ENCODE measurements at regions not wholly inside any gene's neighbourhood (a gene's known extent, or its start where the extent isn't known, plus 50 kb on each side); places are given as distances from the start of the nearest gene placed in this dataset.

DNA sequence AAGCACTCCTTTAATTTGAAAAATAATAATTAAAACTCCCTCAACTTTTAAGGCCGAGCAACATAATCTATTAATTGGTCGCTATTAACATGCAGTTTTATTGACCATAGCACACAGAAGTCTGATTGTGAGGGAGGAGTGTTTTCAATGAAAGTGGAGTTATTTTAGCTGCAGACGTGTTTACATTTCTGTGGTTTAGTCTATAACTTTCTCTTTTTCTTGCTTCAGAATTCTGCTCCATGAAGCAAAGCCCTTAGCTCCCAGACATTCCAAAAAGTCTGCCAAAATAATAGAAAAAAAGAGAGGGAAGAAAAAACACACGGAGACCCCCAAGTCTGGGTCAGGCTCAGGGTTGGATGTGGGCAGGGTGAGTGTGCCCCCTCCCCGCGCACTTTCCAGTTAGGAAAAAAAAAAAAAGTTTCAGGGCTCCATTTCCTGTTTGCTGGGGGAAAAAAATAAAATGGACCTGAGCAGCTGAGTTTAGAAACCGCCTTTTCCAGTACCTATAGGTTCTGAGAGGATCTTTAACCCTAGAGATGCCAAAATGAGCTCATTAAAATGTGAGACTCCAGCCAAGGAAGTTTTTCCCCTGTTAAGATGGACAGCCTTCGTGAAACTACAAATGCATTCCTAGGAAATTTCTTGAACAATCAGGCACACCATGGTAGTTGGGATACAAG lies 143.7 kb upstream of the ETS2 start:
- no peak for TF ChIP-seq CTCF (IDR thresholded peaks at IDR 0.05; ENCODE audit: borderline replicate concordance, extremely low read depth, low read length, poor library complexity, severe bottlenecking)
- no peak for TF ChIP-seq EZH2 (IDR thresholded peaks at IDR 0.05; ENCODE audit: borderline replicate concordance, low read depth, low read length, severe bottlenecking)

All from DND-41 (cell line).